HepG2 (cell line): ENCODE measurements at regions not wholly inside any gene's neighbourhood (a gene's known extent, or its start where the extent isn't known, plus 50 kb on each side); places are given as distances from the start of the nearest gene placed in this dataset.

Experiments used
- ATAC-seq: fragments of 200-7000 bp; cut with Tn5 transposase; 3 replicates; pipeline ENCODE4 v1.9.1; 2020; ENCODE audit warnings: mild to moderate bottlenecking, moderate library complexity
- BruUV-seq: library from RNA; stranded (reverse); fragments of 400-500 nt; replicated peaks from 2 replicates; lab custom pipeline; 2021; lab: Mats Ljungman, UMichigan
- CTCF ChIA-PET: fragments of 300-600 bp; formaldehyde crosslinking; extraction: SDS; loops from one replicate; lab custom pipeline; 2021; ENCODE audit warnings: low total read pairs, inconsistent platforms, low intra/inter-chr PET ratio; lab: Yijun Ruan, JAX
- POLR2A ChIA-PET: fragments of 350-600 bp; sonication (Branson Sonifier 250); formaldehyde crosslinking; loops from one replicate; lab custom pipeline; 2020; ENCODE audit warnings: antibody characterized with exemption, inconsistent platforms; lab: Yijun Ruan, JAX
- DNase-seq: peaks from one replicate; pipeline ENCODE4 v3.0.0-alpha.2; 2015; ENCODE audit warnings: low spot score
- FAIRE-seq: peaks from 3 replicates; lab custom pipeline; 2011; peaks lifted over from hg19 to GRCh38; lab: Jason Lieb, UNC
- H2AFZ ChIP-seq: one replicate; pipeline ENCODE4 v1.6.1; 2011; ENCODE audit warnings: low read length, inconsistent platforms
- H3K27ac ChIP-seq: fragments of 300-600 bp; 3 replicates; pipeline ENCODE4 v1.8.0; 2011; ENCODE audit warnings: mixed run types, mild to moderate bottlenecking, mixed read lengths, low read length, inconsistent platforms; ENCODE audit not compliant: insufficient read depth; ENCODE audit errors: extremely low read length
- H3K27me3 ChIP-seq, 2 experiments: fragments of 200-600 bp in 1 of 2; 2 replicates in 1 of 2; 3 replicates in 1 of 2; pipeline versions ENCODE4 v1.6.0 to v1.8.0; 2011; ENCODE audit warnings: low read length in 2 of 2, mild to moderate bottlenecking in 2 of 2, moderate library complexity in 2 of 2, inconsistent platforms in 1 of 2; ENCODE audit not compliant: insufficient read depth in 2 of 2, control insufficient read depth in 1 of 2
- H3K36me3 ChIP-seq, 2 experiments: fragments of 200-600 bp in 1 of 2; replicated peaks in 1 of 2; 2 replicates in 1 of 2; 3 replicates in 1 of 2; pipeline versions ENCODE4 v1.5.1 to v1.8.0; 2011; ENCODE audit warnings: low read length in 2 of 2, inconsistent platforms in 1 of 2; ENCODE audit not compliant: insufficient read depth in 2 of 2, control insufficient read depth in 1 of 2
- H3K4me1 ChIP-seq: 2 replicates; pipeline ENCODE4 v1.5.1; 2012; ENCODE audit warnings: low read length, inconsistent platforms; ENCODE audit not compliant: insufficient read depth
- H3K4me2 ChIP-seq: 2 replicates; pipeline ENCODE4 v1.6.0; 2011; ENCODE audit warnings: low read depth, low read length, inconsistent platforms
- H3K4me3 ChIP-seq, 3 experiments: fragments of 200-600 bp in 1 of 3; sonication (generic), shearing (Covaris generic) in 1 of 3; replicated peaks in 1 of 3; 2 replicates each; pipeline ENCODE4 v1.5.1; 2011 to 2016; ENCODE audit warnings: low read length in 3 of 3, inconsistent platforms in 2 of 3, low read depth in 2 of 3, mild to moderate bottlenecking in 2 of 3, control low read depth in 1 of 3, mixed read lengths in 1 of 3; ENCODE audit not compliant: insufficient read depth in 1 of 3
- H3K79me2 ChIP-seq: one replicate; pipeline ENCODE4 v1.6.1; 2011; ENCODE audit warnings: low read length, inconsistent platforms; ENCODE audit not compliant: insufficient read depth
- H3K9ac ChIP-seq: 2 replicates; pipeline ENCODE4 v1.6.0; 2011; ENCODE audit warnings: mild to moderate bottlenecking, low read depth, low read length, inconsistent platforms; ENCODE audit not compliant: insufficient read depth
- H3K9me3 ChIP-seq: 2 replicates; pipeline ENCODE4 v1.5.1; 2012; ENCODE audit warnings: mild to moderate bottlenecking, low read length
- H4K20me1 ChIP-seq: 2 replicates; pipeline ENCODE4 v1.6.0; 2011; ENCODE audit warnings: inconsistent platforms, mild to moderate bottlenecking, low read length, moderate library complexity; ENCODE audit not compliant: insufficient read depth
- KMT2B ChIP-seq: IDR thresholded peaks from 2 replicates; pipeline ENCODE4 v1.6.1; 2016; ENCODE audit warnings: missing genetic modification reagents, missing compliant biosample characterization
- MIXL1 ChIP-seq: IDR thresholded peaks from 2 replicates; pipeline ENCODE4 v1.6.1; 2016
- MLXIP ChIP-seq: sonication (generic); formaldehyde crosslinking; IDR thresholded peaks from 2 replicates; pipeline ENCODE4 v1.9.0; 2021; ENCODE audit warnings: missing genetic modification reagents, borderline replicate concordance
- MXD1 ChIP-seq: sonication (generic); formaldehyde crosslinking; IDR thresholded peaks from 2 replicates; pipeline ENCODE4 v1.4.0; 2020; ENCODE audit warnings: mild to moderate bottlenecking, missing genetic modification reagents
- MYNN ChIP-seq: sonication (generic); formaldehyde crosslinking; IDR thresholded peaks from 2 replicates; pipeline ENCODE4 v1.4.0; 2020; ENCODE audit warnings: mild to moderate bottlenecking, low read depth, missing genetic modification reagents
- RELA ChIP-seq: sonication (generic); formaldehyde crosslinking; IDR thresholded peaks from 2 replicates; pipeline ENCODE4 v1.4.0; 2020; ENCODE audit warnings: missing genetic modification reagents
- SMYD3 ChIP-seq: sonication (generic); formaldehyde crosslinking; IDR thresholded peaks from 2 replicates; pipeline ENCODE4 v1.8.1; 2023; ENCODE audit warnings: mild to moderate bottlenecking, missing genetic modification reagents
- SSRP1 ChIP-seq: IDR thresholded peaks from 2 replicates; pipeline ENCODE4 v1.6.1; 2016; ENCODE audit warnings: control low read depth
- ZNF383 ChIP-seq: sonication (generic); formaldehyde crosslinking; IDR thresholded peaks from 2 replicates; pipeline ENCODE4 v1.4.0; 2020; ENCODE audit warnings: missing genetic modification reagents, mild to moderate bottlenecking, borderline replicate concordance
- ZNF737 ChIP-seq: sonication (generic); formaldehyde crosslinking; IDR thresholded peaks from 2 replicates; pipeline ENCODE4 v1.5.0; 2020; ENCODE audit warnings: missing genetic modification reagents, mild to moderate bottlenecking, borderline replicate concordance
- WGBS: methylation state at CpG from one replicate; pipeline ENCODE4 v1.1.6; 2017; ENCODE audit warnings: low lambda C conversion rate; 5-methylcytosine and 5-hydroxymethylcytosine counted together
- in situ Hi-C: cut with HindIII; loops from 2 replicates; pipeline ENCODE4 v1.10.0; 2017; ENCODE audit warnings: low pct_unique_long_range_greater_than_20kb; ENCODE audit not compliant: extremely low pct_ligation_motif_present
- intact Hi-C: fragments of 100-400 bp; cut with micrococcal nuclease; formaldehyde crosslinking; loops from one replicate; pipeline ENCODE4 v1.10.0; 2022; ENCODE audit not compliant: unreplicated experiment

- WGBS = 0% methylated on average over 6 of the region's 7 CpGs
- Histone ChIP-seq H3K79me2 (no peaks in the 10 kb centered on the region), H3K4me3 (no peak overlapping the region), H3K27me3 (no peaks in the 10 kb centered on the region), H3K4me2 (no peak overlapping the region), H3K4me1 (no peaks in the 10 kb centered on the region), H3K9me3 (no peaks in the 10 kb centered on the region), H3K36me3 (no peaks in the 10 kb centered on the region), H2AFZ (no peak overlapping the region), H4K20me1 (no peaks in the 10 kb centered on the region), H3K9ac (no peak overlapping the region), H3K27ac (no peak overlapping the region)
- CTCF ChIA-PET = no interaction called here
- ATAC-seq (no peak), FAIRE-seq (no peak), DNase-seq (no peak)
- in situ Hi-C loops = no loop called here
- no TSS peak for BruUV-seq
- POLR2A ChIA-PET = no interaction called here
- intact Hi-C loops = no loop called here
- TF ChIP-seq KMT2B (no peak), RELA (CRISPR knock-in tag) (no peak), MIXL1 (CRISPR knock-in tag) (no peak), ZNF737 (CRISPR knock-in tag) (no peak), MYNN (CRISPR knock-in tag) (no peak), ZNF383 (CRISPR knock-in tag) (no peak), SSRP1 (CRISPR knock-in tag) (no peak), MXD1 (CRISPR knock-in tag) (no peak), MLXIP (CRISPR knock-in tag) (no peak), SMYD3 (CRISPR knock-in tag) (no peak)
Observed at GRCh38 chr18:25453556-25454269, 101.7 kb upstream of the ZNF521 start.
